Hippocampal formation (tissue), 2 donors: ENCODE measurements at regions not wholly inside any gene's neighbourhood (a gene's known extent, or its start where the extent isn't known, plus 50 kb on each side); places are given as distances from the start of the nearest gene placed in this dataset.
"Not testable (repeated sequence)": the region's sequence is repeated elsewhere in the genome, so short reads cannot be mapped to it uniquely, and the experiment has no call there.

Experiments used
- DNase-seq, 2 donors: peaks; one replicate each; lab custom pipeline; 2025; lab: John Stamatoyannopoulos, UW

DNA sequence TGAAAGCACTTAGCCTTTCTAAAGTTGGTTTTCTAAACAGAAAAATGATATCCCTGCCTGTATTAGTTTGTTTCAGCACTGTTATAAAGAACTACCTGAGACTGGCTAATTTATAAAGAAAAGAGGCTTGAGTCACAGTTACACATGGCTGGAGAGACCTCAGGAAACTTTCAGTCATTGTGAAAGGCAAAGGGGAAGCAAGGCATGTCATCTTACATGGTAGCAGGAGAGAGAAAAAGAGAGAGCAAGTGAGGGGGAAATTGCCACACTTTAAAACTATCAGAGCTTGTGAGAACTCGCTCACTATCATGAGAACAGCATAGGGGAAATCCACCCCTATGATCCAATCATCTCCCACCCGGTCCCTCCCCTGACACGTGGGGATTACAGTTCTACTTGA lies 64.9 kb downstream of the FAM170A start:
- DNase-seq = no peak

DNA sequence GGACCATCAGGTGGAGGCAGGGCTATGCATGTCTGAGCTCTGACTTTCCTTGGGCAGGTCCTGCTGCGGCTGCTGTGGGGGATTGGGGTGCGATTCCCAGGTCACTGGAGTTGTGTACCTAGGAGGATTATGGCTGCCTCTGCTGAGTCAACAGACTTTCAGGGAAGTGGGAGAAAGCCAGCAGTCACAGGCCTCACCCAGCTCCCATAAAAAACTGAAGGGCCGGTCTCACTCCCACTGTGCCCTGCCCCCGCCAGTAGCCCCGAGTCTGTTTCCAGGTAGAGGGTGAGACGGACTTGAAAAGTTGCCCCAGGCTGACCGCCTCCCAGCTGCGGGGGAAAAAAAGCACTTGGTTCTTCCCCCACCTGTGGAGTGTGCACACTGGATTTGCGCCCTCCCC lies 76.7 kb downstream of the FAM170A start:
- no peak for DNase-seq

DNA sequence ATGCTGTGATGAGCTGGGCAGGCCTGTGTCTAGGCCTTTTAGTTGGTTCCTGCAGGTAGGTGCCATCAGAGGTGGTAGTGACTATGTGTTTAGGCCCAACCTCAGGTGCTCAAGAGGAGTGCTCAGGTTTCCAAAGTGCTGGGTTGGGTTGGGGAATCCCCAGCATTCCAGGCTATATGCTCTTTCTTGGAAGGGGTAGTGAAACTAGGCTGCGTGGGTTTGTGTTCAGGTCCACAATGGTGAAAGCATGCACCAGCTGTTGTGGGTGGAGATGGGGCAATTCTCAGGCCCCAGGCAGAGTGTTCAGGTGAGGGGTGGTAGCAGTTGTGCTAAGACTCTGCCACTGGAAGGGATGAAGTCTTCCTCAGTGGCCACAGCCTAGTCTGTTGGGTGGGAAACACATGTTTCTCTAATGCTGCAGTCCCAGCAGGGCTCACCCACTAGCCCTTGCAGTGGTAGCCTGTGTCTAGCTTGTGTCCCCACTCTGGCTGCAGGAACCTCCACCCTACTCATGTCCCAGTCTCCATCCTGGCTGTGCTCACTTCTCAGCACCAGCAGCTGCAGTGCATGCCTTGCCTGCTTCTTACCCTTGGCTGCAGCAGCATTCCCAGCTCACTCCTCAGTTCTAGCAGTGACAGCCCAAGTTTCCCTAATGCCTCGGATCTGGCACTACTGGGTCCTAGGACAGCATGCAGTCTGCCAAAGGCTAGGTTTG lies 78.9 kb downstream of the FAM170A start:
- DNase-seq = no peak

DNA sequence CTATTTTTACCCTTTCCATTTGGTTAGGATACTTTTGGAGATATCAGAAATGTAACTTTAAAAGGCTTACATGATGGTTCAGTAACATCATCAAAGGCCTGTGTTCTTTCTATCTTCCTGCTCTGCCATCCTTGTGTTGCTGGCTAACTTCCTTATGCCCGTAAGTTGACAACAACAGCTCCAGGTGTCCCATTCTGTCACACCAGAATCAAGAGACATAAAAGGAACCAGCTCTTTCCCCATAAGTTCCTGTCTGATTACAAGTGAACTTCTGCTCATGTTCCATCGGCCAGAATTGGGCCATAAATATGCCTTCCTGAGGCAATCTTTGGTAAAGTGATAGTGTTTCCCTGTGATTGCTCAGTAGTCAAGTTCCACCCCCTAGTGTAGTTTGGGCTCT lies 92.4 kb downstream of the FAM170A start:
- DNase-seq = no peak

DNA sequence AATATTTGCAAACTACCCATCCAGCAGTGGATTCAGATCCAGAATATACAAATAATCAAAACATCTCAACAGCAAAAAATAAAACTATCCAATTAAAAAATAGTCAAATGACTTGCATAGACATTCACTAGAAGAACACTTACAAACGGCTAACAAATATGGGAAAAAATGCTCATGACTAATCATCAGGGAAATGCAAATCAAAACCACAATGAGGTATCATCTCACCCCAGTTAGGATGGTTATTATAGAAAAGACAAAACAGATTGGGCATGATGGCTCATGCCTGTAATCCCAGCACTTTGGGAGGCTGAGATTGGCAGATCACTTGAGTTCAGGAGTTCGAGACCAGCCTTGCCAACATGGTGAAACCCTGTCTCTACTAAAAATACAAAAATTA lies 95.9 kb downstream of the FAM170A start:
- not testable (repeated sequence) for DNase-seq

DNA sequence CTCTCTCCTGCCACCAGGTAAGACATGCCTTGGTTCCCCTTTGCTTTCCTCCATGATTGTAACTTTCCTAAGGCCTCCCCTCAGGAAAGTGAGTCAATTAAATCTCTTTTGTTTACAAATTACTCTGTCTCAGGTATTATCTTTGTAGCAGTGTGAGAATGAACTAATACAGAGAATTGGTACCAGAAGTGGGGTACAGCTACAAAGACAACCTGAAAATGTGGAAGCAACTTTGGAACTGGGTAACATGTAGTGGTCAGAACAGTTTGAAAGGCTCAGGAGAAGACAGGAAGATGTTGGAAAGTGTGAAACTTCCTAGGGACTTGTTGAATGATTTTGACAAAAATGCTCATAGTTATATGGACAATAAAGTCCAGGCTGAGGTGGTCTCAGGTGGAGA lies 97.2 kb downstream of the FAM170A start:
- no peak for DNase-seq

DNA sequence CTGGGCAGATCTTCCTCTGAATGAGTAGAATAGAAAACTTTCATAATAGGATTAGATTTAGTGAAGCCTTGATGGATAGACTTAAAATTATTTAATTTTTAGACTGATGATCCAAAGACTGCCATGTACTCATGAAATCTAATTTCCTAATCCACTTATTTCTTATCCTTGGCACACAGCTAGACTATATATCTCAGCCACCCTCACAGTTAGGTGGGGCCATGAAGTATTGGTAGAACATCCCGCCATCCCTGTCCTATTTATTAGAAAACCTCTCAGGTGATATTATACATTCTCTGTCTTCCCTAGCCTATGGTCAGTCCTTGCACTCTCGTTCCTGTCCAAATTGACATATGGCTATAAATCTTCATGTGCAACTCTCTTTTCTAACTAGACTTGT lies 110.9 kb downstream of the FAM170A start:
- DNase-seq = no peak

DNA sequence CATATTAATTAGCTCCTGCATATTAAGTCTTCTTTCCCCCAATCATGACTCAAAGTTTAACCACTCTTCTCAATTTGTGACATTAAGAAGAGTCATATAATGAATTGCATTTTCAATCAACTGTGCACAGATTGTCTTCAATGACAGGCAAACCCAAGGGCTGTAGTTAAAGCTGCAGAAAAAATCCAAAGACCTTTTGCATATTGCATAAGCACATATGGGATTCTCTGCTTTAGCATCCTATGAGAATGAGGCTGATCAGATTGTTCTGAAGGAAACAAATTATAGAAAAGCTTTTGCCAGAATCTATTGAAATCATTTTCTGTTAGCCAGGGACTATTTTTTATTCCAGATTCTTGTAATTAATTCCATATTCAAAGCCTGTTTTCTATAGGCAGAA lies 112.3 kb downstream of the FAM170A start:
- no peak for DNase-seq

DNA sequence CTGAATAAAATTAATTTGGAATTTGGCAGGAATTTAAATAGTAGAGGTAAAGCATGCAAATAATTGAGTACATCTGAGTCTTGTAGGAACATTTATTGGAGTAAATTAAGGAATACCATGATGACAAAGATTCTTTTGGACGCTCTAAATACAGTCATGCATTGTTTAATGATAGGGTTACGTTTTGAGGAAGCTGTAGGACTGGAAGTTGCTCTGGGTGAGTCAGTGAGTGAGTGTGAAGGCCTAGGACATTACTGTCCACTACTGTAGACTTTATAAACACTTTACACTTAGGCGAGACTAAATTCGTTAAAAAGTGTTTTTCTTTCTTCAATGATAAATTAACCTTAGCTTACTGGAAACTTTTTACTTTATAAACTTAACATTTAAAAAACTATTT lies 113.0 kb downstream of the FAM170A start:
- no peak for DNase-seq

DNA sequence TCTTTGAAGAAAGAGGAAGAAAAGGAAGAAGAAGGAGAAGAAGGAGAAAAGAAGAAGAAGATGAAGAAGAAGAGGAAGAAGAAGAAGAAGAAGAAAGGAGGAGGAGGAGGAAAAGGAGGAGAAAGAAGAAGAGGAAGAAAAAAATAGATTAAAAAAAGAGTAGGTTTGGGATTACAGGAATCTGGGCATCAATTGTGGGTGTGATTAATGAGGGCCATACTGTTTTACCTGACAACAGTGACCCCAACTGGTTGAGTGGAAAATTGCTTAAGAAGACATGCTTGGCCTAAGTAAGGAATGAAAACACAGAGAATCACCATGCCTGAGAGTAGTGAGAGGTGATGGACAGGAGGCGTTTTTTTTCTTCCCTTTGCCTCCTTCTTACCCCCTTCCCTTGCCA lies 114.6 kb downstream of the FAM170A start:
- DNase-seq = peak in 1 of 2 donors; percentile 4

DNA sequence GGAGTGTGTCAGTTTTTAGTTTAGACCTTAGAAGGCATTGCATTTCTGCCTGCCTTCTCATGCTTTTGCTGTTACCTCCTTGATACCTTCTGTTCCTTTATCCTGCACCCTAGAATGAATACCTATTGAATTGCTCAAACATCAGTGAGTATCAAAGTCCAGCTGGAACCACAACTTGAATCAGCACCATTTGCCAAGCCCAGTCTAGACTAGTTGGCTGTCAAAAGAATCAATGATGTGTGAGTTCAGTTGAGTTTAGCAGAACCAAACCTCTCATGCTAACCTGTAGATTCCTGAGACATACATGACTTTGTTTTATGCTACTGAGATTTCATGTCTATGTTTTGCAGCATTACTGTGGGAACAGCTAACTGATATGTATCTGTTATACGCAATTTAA lies 116.6 kb downstream of the FAM170A start:
- DNase-seq = no peak

DNA sequence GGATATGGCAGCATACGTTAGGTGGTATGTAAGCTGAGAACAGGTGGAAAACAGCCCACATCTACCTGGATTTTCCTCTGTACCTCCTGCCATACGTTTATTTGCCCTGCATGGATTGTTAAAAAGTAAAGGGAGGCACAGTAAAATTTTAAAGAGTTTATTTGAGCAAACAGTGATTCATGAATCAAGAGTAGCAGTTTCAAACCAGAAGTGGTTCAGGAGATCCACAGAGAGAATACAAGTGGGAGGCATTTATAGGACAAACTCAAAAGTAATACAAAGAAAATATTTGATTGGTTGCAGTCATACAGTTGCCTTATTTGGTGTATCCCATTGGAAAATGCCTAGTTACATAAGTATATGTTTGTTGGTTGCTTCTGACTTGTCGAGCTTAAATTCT lies 117.6 kb downstream of the FAM170A start:
- DNase-seq = no peak

DNA sequence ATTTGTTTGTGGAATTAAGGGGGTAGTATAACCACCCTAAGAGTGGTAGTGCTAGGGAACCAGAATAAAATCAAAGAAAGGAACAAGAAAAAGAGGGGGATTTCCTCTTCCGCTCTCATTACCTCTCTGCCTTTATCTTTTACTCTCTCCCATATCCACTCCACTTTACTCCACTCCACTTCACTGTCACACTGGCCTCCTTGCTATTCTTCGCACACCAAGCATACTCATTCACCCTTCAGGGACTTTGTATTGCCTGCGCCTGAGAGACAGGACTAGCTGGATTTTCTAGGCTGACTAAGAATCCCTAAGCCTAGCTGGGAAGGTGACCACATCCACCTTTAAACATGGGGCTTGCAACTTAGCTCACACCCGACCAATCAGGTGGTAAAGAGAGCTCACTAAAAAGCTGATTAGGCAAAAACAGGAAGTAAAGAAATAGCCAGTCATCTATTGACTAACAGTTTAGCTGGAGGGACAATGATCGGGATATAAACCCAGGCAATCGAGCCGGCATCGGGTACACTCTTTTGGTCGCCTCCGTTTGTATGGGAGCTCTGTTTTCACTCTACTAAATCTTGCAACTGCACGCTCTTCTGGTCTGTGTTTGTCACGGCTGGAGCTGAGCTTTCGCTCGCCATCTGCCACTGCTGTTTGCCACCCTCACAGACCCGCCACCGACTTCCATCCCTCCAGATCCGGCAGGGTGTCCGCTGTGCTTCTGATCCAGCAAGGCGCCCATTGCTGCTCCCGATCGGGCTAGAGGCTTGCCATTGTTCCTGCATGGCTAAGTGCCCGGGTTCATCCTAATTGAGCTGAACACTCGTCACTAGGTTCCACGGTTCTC lies 121.8 kb downstream of the FAM170A start:
- no peak for DNase-seq

DNA sequence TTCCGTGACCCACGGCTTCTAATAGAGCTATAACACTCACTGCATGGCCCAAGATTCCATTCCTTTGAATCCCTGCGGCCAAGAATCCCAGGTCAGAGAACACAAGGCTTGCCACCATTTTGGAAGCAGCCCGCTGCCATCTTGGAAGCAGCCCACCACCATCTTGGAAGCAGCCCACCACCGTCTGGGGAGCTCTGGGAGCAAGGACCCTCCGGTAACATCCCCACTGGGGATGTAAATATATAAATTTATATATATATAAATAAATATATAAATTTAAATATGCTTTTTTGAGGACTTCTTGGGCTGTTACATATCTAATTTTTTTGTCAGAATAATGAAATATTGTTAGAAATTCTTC lies 122.4 kb downstream of the FAM170A start:
- DNase-seq = no peak

DNA sequence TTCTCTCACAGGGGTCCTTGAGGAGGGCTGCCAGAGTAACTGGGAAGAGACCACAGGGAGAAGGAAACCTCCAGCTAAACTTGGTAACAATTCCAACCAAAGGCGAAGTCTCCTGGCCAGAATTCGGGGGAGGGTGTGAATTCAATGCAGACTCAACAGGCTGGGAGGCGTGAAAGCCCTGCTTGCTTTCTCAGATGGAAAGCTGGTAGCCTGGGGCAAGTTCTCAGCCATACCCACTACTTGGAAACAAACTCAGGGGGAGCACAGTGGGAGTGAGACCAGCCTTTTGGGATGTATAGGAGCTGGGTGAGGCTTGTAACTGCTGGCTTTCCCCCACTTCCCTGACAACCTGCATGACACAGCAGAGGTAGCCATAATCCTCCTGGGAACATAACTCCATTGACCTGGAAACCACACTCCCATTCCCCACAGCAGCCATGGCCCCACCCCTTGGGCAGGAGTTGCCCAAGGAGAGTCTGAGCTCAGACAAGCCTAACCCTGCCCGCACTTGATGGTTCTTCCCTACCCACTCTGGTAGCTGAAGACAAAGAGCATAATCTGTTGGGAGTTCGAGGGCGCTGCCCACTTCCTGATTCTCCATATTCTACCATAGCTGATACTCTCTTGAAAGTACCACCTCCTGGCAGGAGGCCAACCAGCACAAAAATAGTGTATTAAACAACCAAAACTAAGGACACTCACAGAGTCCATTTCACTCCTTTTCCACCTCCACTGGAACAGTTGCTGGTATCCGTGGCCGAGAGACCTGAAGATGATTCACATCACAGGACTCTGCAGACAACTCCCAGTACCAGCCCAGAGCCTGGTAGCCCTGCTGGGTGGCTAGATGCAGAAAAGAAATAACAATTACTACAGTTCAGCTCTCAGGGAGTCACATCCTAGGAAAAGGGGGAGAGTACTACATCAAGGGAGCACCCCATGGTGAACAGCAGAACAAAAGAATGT lies 123.8 kb downstream of the FAM170A start:
- DNase-seq = no peak

DNA sequence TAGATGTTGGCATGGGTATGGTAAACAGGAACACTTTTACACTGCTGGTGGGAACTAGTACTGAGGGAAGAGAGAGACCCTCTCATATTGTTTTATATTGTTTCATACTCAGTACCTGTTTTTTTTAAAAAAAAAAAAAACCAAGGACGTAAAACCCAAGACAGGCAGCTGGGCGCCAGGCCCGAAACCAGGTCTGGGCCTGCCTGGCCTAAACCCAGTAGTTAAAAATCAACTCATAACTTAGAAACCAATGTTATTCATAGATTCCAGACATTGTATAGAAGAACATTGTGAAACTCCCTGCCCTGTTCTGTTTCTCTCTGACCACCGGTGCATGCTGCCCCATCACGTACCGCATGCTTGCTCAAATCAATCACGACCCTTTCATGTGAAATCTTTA lies 125.5 kb downstream of the FAM170A start:
- not testable (repeated sequence) for DNase-seq

DNA sequence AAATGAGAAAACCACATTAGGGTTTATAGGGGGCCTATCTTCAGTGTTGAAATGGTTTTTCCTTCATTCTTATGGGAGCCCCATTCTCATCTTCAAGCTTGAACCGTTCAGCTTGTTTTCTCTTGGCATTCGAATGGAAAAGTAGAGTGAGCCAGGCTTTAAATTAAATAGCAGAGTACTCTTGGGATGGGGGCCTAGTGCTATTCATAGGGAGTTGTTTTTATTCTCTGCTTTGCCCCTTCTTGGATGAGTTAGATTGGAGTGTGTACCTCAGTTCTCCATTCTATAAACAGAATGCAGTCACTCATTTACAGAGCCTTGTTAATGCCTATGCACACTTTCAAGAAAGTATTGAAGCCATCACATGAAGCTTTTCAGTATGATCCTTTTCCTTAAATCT lies 127.9 kb downstream of the FAM170A start:
- DNase-seq = no peak

DNA sequence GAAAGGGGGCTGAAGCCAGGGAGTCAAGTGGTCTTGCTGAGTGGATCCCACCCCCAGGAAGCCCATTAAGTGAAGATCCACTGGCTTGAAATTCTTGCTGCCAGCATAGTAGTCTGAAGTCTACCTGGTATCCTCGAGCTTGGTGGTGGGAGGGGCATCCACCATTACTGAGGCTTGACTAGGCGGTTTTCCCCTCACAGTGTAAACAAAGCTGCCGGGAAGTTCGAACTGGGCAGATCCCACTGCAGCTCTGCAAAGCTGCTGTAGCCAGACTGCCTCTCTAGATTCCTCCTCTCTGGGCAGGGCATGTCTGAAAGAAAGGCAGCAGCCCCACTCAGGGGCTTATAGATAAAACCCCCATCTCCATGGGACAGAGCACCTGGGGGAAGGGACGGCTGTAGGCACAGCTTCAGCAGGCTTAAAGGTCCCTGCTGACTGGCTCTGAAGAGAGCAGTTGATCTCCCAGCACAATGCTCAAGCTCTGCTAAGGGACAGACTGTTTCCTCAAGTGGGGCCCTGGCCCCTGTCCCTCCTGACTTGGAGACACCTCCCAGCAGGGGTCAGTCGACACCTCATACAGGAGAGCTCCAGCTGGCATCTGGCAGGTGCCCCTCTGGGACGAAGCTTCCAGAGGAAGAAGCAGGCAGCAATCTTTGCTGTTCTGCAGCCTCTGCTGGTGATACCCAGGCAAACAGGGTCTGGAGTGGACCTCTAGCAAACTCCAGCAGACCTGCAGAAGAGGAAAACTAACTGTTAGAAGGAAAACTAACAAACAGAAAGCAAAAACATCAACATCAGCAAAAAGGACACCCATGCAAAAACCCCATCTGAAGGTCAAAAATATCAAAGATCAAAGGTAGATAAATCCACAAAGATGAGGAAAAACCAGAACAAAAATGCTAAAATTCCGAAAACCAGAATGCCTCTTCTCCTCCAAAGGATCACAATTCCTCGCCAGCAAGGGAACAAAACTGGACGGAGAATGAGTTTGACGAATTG lies 140.6 kb downstream of the FAM170A start:
- not testable (repeated sequence) for DNase-seq

DNA sequence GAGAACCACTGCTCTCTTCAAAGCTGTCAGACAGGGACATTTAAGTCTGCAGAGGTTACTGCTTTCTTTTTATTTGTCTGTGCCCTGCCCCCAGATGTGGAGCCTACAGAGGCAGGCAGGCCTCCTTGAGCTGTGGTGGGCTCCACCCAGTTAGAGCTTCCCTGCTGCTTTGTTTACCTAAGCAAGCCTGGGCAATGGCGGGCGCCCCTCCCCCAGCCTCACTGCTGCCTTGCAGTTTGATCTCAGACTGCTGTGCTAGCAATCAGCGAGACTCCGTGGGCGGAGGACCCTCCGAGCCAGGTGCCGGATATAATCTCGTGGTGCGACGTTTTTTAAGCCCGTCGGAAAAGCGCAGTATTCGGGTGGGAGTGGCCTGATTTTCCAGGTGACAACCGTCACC lies 150.8 kb downstream of the FAM170A start:
- DNase-seq = not testable (repeated sequence)

DNA sequence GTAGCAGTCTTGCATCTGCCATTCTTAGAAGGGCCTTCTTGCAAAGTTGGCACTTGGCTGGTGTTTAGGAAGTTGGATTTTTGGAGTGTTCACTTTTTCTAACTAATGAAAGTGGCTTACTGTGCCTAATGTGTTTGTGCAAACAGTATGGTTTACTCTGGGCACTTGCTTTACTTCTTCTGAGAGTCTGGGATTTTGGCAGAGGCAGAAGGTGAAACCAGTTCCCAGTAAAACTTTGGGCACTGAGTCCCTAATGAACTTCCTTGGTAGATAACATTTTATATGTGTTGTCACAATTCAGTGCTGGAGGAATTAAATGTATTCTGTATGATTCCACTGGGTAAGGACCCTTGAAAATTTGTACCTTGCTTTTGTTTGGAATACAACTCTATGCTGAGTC lies 155.7 kb downstream of the FAM170A start:
- DNase-seq = no peak
